ENCODE measurements at regions not wholly inside any gene's neighbourhood (a gene's known extent, or its start where the extent isn't known, plus 50 kb on each side); places are given as distances from the start of the nearest gene placed in this dataset.

DNA sequence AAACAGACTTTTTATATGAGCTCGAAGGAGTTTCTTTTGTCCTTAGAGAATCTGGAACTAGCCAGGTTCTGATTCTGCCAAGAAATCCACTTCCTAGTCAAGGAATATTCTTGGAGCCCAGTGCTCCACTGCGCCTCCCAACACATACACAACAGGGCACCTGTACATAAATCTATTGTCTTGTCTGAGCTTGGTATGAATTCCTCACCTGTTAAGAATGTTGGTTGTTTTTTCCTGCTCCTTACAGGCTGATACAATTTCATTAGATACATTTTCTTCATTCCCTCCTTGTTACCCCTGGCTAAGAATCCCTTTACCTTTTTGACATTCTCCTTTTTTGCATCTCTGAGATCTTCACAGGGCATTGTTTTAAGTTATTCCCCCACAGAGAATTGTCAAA lies 56.0 kb upstream of the FZD7 start:
- no peak for DNase-seq
- no peak overlapping the region for H3K4me3 ChIP-seq
- H3K36me3 ChIP-seq (ENCODE audit: low read depth), result no peaks in the 10 kb centered on the region
- no peak for ATAC-seq
- H3K9me3 ChIP-seq, result no peaks in the 10 kb centered on the region
- intact Hi-C loops (cut with DNase I, micrococcal nuclease), result no loop called here
- H3K4me1 ChIP-seq (ENCODE audit: low read depth), result no peaks in the 10 kb centered on the region
- no peak for TF ChIP-seq CTCF (IDR thresholded peaks at IDR 0.05)

DNA sequence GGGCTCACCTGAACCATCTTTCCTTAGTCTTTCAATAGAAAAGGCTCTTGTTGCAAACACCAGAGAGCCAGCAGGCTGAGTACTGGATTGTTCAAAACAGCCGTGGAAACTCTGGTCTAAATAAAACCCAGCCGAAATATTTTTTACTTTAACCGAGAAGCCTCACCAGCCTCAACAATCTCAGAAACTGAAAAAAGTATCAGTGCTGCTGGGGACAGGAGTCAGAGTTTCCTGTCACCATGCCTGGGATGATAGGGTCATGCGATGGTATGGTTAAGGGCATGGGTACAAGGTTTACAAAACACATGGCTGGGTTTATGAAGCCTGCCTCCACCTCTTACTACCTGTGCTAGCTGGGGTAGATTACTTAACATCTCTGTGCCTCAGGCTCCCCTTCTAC lies 55.3 kb upstream of the FZD7 start:
- no peak for ATAC-seq
- Histone ChIP-seq H3K4me3 (no peak overlapping the region), H3K36me3 (ENCODE audit: low read depth) (no peaks in the 10 kb centered on the region), H3K4me1 (ENCODE audit: low read depth) (no peaks in the 10 kb centered on the region), H3K9me3 (no peaks in the 10 kb centered on the region)
- DNase-seq, result no peak
- TF ChIP-seq CTCF (IDR thresholded peaks at IDR 0.05), result no peak
- intact Hi-C loops (cut with DNase I, micrococcal nuclease), result no loop called here

- no peak for DNase-seq
- no peaks in the 10 kb centered on the region for H3K9me3 ChIP-seq
- no peaks in the 10 kb centered on the region for H3K36me3 ChIP-seq (ENCODE audit: low read depth)
- no peak for TF ChIP-seq CTCF (IDR thresholded peaks at IDR 0.05)
- peak; percentile 22 for ATAC-seq
- intact Hi-C loops (cut with DNase I, micrococcal nuclease), result no loop called here
- H3K4me1 ChIP-seq (ENCODE audit: low read depth), result no peaks in the 10 kb centered on the region
- no peak overlapping the region for H3K4me3 ChIP-seq
Measured at GRCh38 chr2:201978986-201979385, 54.7 kb upstream of the FZD7 start.

- intact Hi-C loops (cut with DNase I, micrococcal nuclease), result no loop called here
- no peak for ATAC-seq
Measured at GRCh38 chr2:201980389-201980821, 53.2 kb upstream of the FZD7 start.

DNA sequence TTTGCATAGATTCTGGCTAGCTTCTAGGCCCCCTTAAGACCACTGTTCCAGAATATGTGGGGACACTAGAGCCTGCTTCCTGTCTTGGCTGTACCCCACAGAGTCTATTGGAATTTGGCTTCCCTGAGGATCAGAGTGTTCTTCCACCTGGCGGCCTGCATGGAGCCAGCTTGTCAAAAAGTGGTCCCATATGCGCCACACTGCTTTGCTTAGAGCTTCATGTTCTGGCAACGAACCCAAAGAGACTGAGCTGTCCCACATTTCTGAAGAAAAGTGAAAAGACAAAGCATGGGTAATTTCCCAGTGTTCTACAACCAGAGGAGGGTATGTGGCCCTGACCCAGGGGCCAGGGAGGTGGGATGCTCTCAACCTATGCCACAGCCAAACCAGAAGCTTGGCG lies 52.7 kb upstream of the FZD7 start:
- no peak for TF ChIP-seq CTCF (IDR thresholded peaks at IDR 0.05)
- intact Hi-C loops (cut with DNase I, micrococcal nuclease), result no loop called here
- Histone ChIP-seq H3K4me1 (ENCODE audit: low read depth) (no peaks in the 10 kb centered on the region), H3K36me3 (ENCODE audit: low read depth) (no peaks in the 10 kb centered on the region), H3K9me3 (no peaks in the 10 kb centered on the region), H3K4me3 (no peak overlapping the region)
- DNase-seq (no peak), ATAC-seq (no peak)

More at GRCh38 chr2:201980389-201980821, 53.2 kb upstream of the FZD7 start:
- Histone ChIP-seq H3K4me1 (ENCODE audit: low read depth) (no peaks in the 10 kb centered on the region), H3K36me3 (ENCODE audit: low read depth) (no peaks in the 10 kb centered on the region), H3K4me3 (no peak overlapping the region), H3K9me3 (no peaks in the 10 kb centered on the region)
- DNase-seq, result no peak
- TF ChIP-seq CTCF (IDR thresholded peaks at IDR 0.05), result no peak

- no peak overlapping the region for H3K4me3 ChIP-seq
- H3K9me3 ChIP-seq, result no peaks in the 10 kb centered on the region
- DNase-seq (no peak), ATAC-seq (no peak)
- no peaks in the 10 kb centered on the region for H3K4me1 ChIP-seq (ENCODE audit: low read depth)
- H3K36me3 ChIP-seq (ENCODE audit: low read depth), result no peaks in the 10 kb centered on the region
- intact Hi-C loops (cut with DNase I, micrococcal nuclease), result no loop called here
- no peak for TF ChIP-seq CTCF (IDR thresholded peaks at IDR 0.05)
Measured at GRCh38 chr2:201983174-201983573, 50.5 kb upstream of the FZD7 start.

Data from mucosa of descending colon (tissue), 3 donors.